Mammary epithelial cell (primary cell): ENCODE measurements at regions not wholly inside any gene's neighbourhood (a gene's known extent, or its start where the extent isn't known, plus 50 kb on each side); places are given as distances from the start of the nearest gene placed in this dataset.

Experiments used
- EZH2 ChIP-seq: IDR thresholded peaks from 2 replicates; pipeline ENCODE4 v1.6.1; 2012; ENCODE audit warnings: low read length, inconsistent platforms, borderline replicate concordance
- TF ChIP-seq, protein P1 (sequence below), 2 donors: IDR thresholded peaks in 1 of 2; conservative IDR thresholded peaks in 1 of 2; 2 replicates each; pipeline ENCODE4 v1.5.1; 2011 to 2012; ENCODE audit warnings: inconsistent platforms in 2 of 2, low read length in 2 of 2, mild to moderate bottlenecking in 2 of 2, control low read depth in 1 of 2, low read depth in 1 of 2; ENCODE audit not compliant: insufficient read depth in 1 of 2; ENCODE audit errors: extremely low read depth in 1 of 2

DNA sequence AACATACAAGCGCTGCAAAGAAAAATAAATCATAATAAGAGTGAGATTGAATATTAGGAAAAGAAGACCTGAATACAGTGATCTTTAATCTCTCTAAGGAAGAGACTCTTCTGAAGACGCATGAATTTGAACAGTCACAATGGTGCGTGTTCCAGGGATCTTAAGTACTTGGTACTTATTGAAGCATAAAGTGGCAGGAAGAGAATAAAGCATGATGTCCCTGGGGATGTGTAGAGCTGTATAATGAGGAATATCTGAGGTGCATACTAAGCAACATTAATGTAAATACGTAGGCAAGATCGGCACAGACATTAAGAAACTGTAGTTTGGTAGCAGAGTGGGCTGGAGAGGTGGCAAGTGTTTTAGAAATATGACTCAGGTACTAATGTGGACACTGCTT, 246.2 kb upstream of the MCTP2 start:
- TF ChIP-seq, protein P1, sequence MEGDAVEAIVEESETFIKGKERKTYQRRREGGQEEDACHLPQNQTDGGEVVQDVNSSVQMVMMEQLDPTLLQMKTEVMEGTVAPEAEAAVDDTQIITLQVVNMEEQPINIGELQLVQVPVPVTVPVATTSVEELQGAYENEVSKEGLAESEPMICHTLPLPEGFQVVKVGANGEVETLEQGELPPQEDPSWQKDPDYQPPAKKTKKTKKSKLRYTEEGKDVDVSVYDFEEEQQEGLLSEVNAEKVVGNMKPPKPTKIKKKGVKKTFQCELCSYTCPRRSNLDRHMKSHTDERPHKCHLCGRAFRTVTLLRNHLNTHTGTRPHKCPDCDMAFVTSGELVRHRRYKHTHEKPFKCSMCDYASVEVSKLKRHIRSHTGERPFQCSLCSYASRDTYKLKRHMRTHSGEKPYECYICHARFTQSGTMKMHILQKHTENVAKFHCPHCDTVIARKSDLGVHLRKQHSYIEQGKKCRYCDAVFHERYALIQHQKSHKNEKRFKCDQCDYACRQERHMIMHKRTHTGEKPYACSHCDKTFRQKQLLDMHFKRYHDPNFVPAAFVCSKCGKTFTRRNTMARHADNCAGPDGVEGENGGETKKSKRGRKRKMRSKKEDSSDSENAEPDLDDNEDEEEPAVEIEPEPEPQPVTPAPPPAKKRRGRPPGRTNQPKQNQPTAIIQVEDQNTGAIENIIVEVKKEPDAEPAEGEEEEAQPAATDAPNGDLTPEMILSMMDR (conservative IDR thresholded peaks at IDR 0.05 in 1 of 2, IDR thresholded peaks at IDR 0.05 in 1 of 2; ENCODE audit: extremely low read depth in 1 of 2, insufficient read depth in 1 of 2, low read depth in 1 of 2, low read length in 2 of 2), result no peak
- no peak for TF ChIP-seq EZH2
